K562 (cell line): ENCODE measurements at regions not wholly inside any gene's neighbourhood (a gene's known extent, or its start where the extent isn't known, plus 50 kb on each side); places are given as distances from the start of the nearest gene placed in this dataset.

Experiments used
- ATAC-seq: fragments of 200-7000 bp; cut with Tn5 transposase; 3 replicates; pipeline ENCODE4 v1.9.1; 2020; ENCODE audit warnings: moderate library complexity
- BruUV-seq: library from RNA; stranded (reverse); fragments of 400-500 nt; replicated peaks from 2 replicates; lab custom pipeline; 2021; lab: Mats Ljungman, UMichigan
- CTCF ChIA-PET: fragments of 300-600 bp; formaldehyde crosslinking; extraction: SDS; loops from one replicate; lab custom pipeline; 2021; ENCODE audit warnings: low intra/inter-chr PET ratio; lab: Yijun Ruan, JAX
- POLR2A ChIA-PET: fragments of 300-600, 350-650 bp; sonication (Branson Sonifier 250); formaldehyde crosslinking; extraction: SDS; loops from one replicate; lab custom pipeline; 2021; ENCODE audit warnings: antibody characterized with exemption, inconsistent platforms; lab: Yijun Ruan, JAX
- DNase-seq, 4 experiments: peaks; one replicate each; pipeline versions ENCODE4 v3.0.0 to v3.0.0-alpha.2; 2011 to 2018; ENCODE audit warnings: low spot score in 3 of 4, mixed read lengths in 3 of 4; ENCODE audit errors: extremely low read depth in 1 of 4
- FAIRE-seq: peaks from 2 replicates; lab custom pipeline; 2011; peaks lifted over from hg19 to GRCh38; lab: Jason Lieb, UNC
- H2AFZ ChIP-seq: 2 replicates; pipeline ENCODE4 v1.6.0; 2011; ENCODE audit warnings: low read depth, low read length, control low read depth, inconsistent platforms
- H3K27ac ChIP-seq: fragments of 200-600 bp; 3 replicates; pipeline ENCODE4 v1.8.0; 2011; ENCODE audit warnings: low read depth, mild to moderate bottlenecking, control low read depth, inconsistent platforms, low read length, moderate library complexity, mixed read lengths; ENCODE audit errors: extremely low read depth
- H3K27me3 ChIP-seq, 2 experiments: fragments of 300-600 bp in 1 of 2; 2 replicates in 1 of 2; 3 replicates in 1 of 2; pipeline versions ENCODE4 v1.6.0 to v1.8.0; 2011; ENCODE audit warnings: inconsistent platforms in 2 of 2, low read length in 2 of 2, mild to moderate bottlenecking in 1 of 2, mixed read lengths in 1 of 2, moderate library complexity in 1 of 2; ENCODE audit not compliant: control insufficient read depth in 2 of 2, insufficient read depth in 2 of 2
- H3K36me3 ChIP-seq: fragments of 300-600 bp; 3 replicates; pipeline ENCODE4 v1.8.0; 2011; ENCODE audit warnings: mild to moderate bottlenecking, low read length, inconsistent platforms; ENCODE audit not compliant: control insufficient read depth, insufficient read depth
- H3K4me1 ChIP-seq, 2 experiments: fragments of 200-600 bp in 1 of 2; replicated peaks in 1 of 2; 2 replicates in 1 of 2; 3 replicates in 1 of 2; pipeline versions ENCODE4 v1.5.1 to v1.8.0; 2011; ENCODE audit warnings: inconsistent platforms in 2 of 2, low read length in 2 of 2, mild to moderate bottlenecking in 1 of 2, mixed read lengths in 1 of 2, moderate library complexity in 1 of 2; ENCODE audit not compliant: control insufficient read depth in 2 of 2, insufficient read depth in 2 of 2
- H3K4me2 ChIP-seq: 2 replicates; pipeline ENCODE4 v1.6.1; 2011; ENCODE audit warnings: low read length, control low read depth, inconsistent platforms, mixed read lengths; ENCODE audit not compliant: insufficient read depth
- H3K4me3 ChIP-seq: fragments of 200-600 bp; sonication (generic), shearing (Covaris generic); 2 replicates; pipeline ENCODE4 v1.5.1; 2016; ENCODE audit warnings: control low read depth, inconsistent platforms
- H3K79me2 ChIP-seq: fragments of 200-600 bp; 3 replicates; pipeline ENCODE4 v1.8.0; 2011; ENCODE audit warnings: low read length, inconsistent platforms; ENCODE audit not compliant: control insufficient read depth, insufficient read depth
- H3K9ac ChIP-seq, 2 experiments: 2 replicates each; pipeline versions ENCODE4 v1.6.0 to v1.6.1; 2011; ENCODE audit warnings: low read depth in 2 of 2, low read length in 2 of 2, control low read depth in 1 of 2, inconsistent platforms in 1 of 2, mild to moderate bottlenecking in 1 of 2, mixed read lengths in 1 of 2; ENCODE audit not compliant: insufficient read depth in 1 of 2
- H3K9me1 ChIP-seq: one replicate; pipeline ENCODE4 v1.6.0; 2011; ENCODE audit warnings: inconsistent platforms, mild to moderate bottlenecking, low read length, moderate library complexity; ENCODE audit not compliant: control insufficient read depth, insufficient read depth
- H3K9me3 ChIP-seq: replicated peaks from 2 replicates; pipeline ENCODE4 v1.5.1; 2011; ENCODE audit warnings: low read depth, low read length, inconsistent platforms; ENCODE audit not compliant: control insufficient read depth, insufficient read depth
- H4K20me1 ChIP-seq: replicated peaks from 2 replicates; pipeline ENCODE4 v1.6.1; 2011; ENCODE audit warnings: low read length, inconsistent platforms, mixed read lengths; ENCODE audit not compliant: control insufficient read depth, insufficient read depth
- CCAR2 ChIP-seq: fragments of 200-400 bp; formaldehyde crosslinking; IDR thresholded peaks from 2 replicates; pipeline ENCODE4 v1.6.1; 2017; ENCODE audit warnings: mild to moderate bottlenecking, low read depth, low read length
- FOXJ2 ChIP-seq: fragments of 200-800 bp; sonication (Bioruptor generic); IDR thresholded peaks from 2 replicates; pipeline ENCODE4 v1.6.1; 2016; ENCODE audit warnings: missing genetic modification characterization, missing compliant biosample characterization
- NCOA4 ChIP-seq: fragments of 450-650 bp; IDR thresholded peaks from 2 replicates; pipeline ENCODE4 v1.6.1; 2018; ENCODE audit warnings: mild to moderate bottlenecking; ENCODE audit not compliant: partially characterized antibody
- OTX1 ChIP-seq: fragments of 450-650 bp; formaldehyde crosslinking; IDR thresholded peaks from 2 replicates; pipeline ENCODE4 v1.4.0; 2022; ENCODE audit warnings: mild to moderate bottlenecking
- SP2 ChIP-seq: IDR thresholded peaks from 2 replicates; pipeline ENCODE4 v1.6.1; 2011; ENCODE audit warnings: mild to moderate bottlenecking, low read depth, low read length, moderate library complexity; ENCODE audit not compliant: poor library complexity, severe bottlenecking; ENCODE audit errors: extremely low read depth
- ZNF143 ChIP-seq: sonication (generic); formaldehyde crosslinking; IDR thresholded peaks from 2 replicates; pipeline ENCODE4 v1.9.0; 2022; ENCODE audit warnings: mild to moderate bottlenecking, missing genetic modification reagents
- ZNF518B ChIP-seq: fragments of 250-450 bp; sonication (Bioruptor Pico); IDR thresholded peaks from 2 replicates; pipeline ENCODE4 v1.5.0; 2021; ENCODE audit warnings: mild to moderate bottlenecking, moderate library complexity
- WGBS: fragments of 100-300 bp; shearing (Covaris generic); methylation state at CpG from one replicate; pipeline ENCODE4 v1.1.6; 2016; ENCODE audit warnings: low coverage, mixed read lengths; ENCODE audit not compliant: insufficient coverage; ENCODE audit errors: missing lambda C conversion rate; 5-methylcytosine and 5-hydroxymethylcytosine counted together
- in situ Hi-C: fragments of 300-500 bp; cut with MboI; formaldehyde crosslinking; loops from 4 replicates; pipeline ENCODE4 v1.15.0; 2018; ENCODE audit warnings: inconsistent platforms, mixed read lengths
- intact Hi-C: fragments of 100-400 bp; cut with micrococcal nuclease; formaldehyde crosslinking; loops from 2 replicates; pipeline ENCODE4 v1.14.2; 2022
- TF ChIP-seq, protein P1 (sequence below): fragments of 450-650 bp; IDR thresholded peaks from 2 replicates; pipeline ENCODE4 v1.6.1; 2016; ENCODE audit warnings: antibody characterized with exemption
- TF ChIP-seq, protein P2 (sequence below): fragments of 250-450 bp; sonication (Bioruptor Pico); IDR thresholded peaks from 2 replicates; pipeline ENCODE4 v1.8.0; 2021; ENCODE audit warnings: borderline replicate concordance, mild to moderate bottlenecking, moderate library complexity; ENCODE audit not compliant: poor library complexity, severe bottlenecking
- TF ChIP-seq, protein P3 (sequence below): fragments of 200-800 bp; sonication (Bioruptor generic); IDR thresholded peaks from 2 replicates; pipeline ENCODE4 v1.6.1; 2016; ENCODE audit warnings: missing genetic modification characterization, missing compliant biosample characterization

- Histone ChIP-seq H3K4me3 (no peak overlapping the region), H3K9ac (no peak overlapping the region), H3K36me3 (no peaks in the 10 kb centered on the region), H4K20me1 (no peaks in the 10 kb centered on the region), H3K27me3 (peaks cover 0 to 5% of the 10 kb centered on the region in 2 experiments; a peak in 2 of 5 replicates), H3K9me1 (no peaks in the 10 kb centered on the region), H3K9me3 (no peaks in the 10 kb centered on the region), H2AFZ (no peak overlapping the region), H3K4me2 (no peak overlapping the region), H3K27ac (no peak overlapping the region), H3K4me1 (no peaks in the 10 kb centered on the region), H3K79me2 (no peaks in the 10 kb centered on the region)
- in situ Hi-C loops (no loop called here), intact Hi-C loops (no loop called here)
- FAIRE-seq (no peak), DNase-seq (no peak), ATAC-seq (no peak)
- CTCF ChIA-PET: no interaction called here
- TF ChIP-seq FOXJ2 (tag) (no peak), ZNF518B (CRISPR knock-in tag) (no peak), NCOA4 (no peak), OTX1 (CRISPR knock-in tag) (no peak), ZNF143 (CRISPR knock-in tag) (no peak), SP2 (no peak), CCAR2 (no peak)
- TF ChIP-seq, protein P1, sequence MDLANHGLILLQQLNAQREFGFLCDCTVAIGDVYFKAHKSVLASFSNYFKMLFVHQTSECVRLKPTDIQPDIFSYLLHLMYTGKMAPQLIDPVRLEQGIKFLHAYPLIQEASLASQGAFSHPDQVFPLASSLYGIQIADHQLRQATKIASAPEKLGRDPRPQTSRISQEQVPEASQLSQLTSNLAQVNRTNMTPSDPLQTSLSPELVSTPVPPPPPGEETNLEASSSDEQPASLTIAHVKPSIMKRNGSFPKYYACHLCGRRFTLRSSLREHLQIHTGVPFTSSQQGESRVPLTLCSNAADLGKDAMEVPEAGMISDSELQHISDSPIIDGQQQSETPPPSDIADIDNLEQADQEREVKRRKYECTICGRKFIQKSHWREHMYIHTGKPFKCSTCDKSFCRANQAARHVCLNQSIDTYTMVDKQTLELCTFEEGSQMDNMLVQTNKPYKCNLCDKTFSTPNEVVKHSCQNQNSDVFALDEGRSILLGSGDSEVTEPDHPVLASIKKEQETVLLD: no peak
- TF ChIP-seq, protein P2, sequence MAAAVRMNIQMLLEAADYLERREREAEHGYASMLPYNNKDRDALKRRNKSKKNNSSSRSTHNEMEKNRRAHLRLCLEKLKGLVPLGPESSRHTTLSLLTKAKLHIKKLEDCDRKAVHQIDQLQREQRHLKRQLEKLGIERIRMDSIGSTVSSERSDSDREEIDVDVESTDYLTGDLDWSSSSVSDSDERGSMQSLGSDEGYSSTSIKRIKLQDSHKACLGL: no peak
- TF ChIP-seq, protein P3, sequence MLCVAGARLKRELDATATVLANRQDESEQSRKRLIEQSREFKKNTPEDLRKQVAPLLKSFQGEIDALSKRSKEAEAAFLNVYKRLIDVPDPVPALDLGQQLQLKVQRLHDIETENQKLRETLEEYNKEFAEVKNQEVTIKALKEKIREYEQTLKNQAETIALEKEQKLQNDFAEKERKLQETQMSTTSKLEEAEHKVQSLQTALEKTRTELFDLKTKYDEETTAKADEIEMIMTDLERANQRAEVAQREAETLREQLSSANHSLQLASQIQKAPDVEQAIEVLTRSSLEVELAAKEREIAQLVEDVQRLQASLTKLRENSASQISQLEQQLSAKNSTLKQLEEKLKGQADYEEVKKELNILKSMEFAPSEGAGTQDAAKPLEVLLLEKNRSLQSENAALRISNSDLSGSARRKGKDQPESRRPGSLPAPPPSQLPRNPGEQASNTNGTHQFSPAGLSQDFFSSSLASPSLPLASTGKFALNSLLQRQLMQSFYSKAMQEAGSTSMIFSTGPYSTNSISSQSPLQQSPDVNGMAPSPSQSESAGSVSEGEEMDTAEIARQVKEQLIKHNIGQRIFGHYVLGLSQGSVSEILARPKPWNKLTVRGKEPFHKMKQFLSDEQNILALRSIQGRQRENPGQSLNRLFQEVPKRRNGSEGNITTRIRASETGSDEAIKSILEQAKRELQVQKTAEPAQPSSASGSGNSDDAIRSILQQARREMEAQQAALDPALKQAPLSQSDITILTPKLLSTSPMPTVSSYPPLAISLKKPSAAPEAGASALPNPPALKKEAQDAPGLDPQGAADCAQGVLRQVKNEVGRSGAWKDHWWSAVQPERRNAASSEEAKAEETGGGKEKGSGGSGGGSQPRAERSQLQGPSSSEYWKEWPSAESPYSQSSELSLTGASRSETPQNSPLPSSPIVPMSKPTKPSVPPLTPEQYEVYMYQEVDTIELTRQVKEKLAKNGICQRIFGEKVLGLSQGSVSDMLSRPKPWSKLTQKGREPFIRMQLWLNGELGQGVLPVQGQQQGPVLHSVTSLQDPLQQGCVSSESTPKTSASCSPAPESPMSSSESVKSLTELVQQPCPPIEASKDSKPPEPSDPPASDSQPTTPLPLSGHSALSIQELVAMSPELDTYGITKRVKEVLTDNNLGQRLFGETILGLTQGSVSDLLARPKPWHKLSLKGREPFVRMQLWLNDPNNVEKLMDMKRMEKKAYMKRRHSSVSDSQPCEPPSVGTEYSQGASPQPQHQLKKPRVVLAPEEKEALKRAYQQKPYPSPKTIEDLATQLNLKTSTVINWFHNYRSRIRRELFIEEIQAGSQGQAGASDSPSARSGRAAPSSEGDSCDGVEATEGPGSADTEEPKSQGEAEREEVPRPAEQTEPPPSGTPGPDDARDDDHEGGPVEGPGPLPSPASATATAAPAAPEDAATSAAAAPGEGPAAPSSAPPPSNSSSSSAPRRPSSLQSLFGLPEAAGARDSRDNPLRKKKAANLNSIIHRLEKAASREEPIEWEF (CRISPR knock-in tag): no peak
- 1% methylated on average over 11 of the region's 11 CpGs for WGBS
- POLR2A ChIA-PET: interaction anchor here (0.7 kb wide), 1 partner anchor 17 kb away, joined by 3 read pairs; no protein-coding TSS in a partner anchor
- BruUV-seq: no TSS peak
These were observed 307.5 kb downstream of the C1D start for GRCh38 chr2:67755156-67755882.
